NB4 (cell line): ENCODE measurements at regions not wholly inside any gene's neighbourhood (a gene's known extent, or its start where the extent isn't known, plus 50 kb on each side); places are given as distances from the start of the nearest gene placed in this dataset.

Experiments used
- DNase-seq: peaks from one replicate; pipeline ENCODE4 v3.0.0; 2010; ENCODE audit warnings: low read depth
- H3K4me3 ChIP-seq: one replicate; pipeline ENCODE4 v1.5.1; 2011; ENCODE audit warnings: mild to moderate bottlenecking, low read depth, low read length, moderate library complexity
- MYC ChIP-seq: IDR thresholded peaks from 2 replicates; pipeline ENCODE4 v1.6.1; 2011; ENCODE audit warnings: low read depth, low read length
- POLR2A ChIP-seq: IDR thresholded peaks from 2 replicates; pipeline ENCODE4 v1.6.1; 2011; ENCODE audit warnings: mild to moderate bottlenecking; ENCODE audit not compliant: insufficient read length; ENCODE audit errors: extremely low read depth
- TF ChIP-seq, protein P1 (sequence below): IDR thresholded peaks from one replicate; pipeline ENCODE4 v1.5.1; 2012; ENCODE audit warnings: low read depth, low read length
- TF ChIP-seq, protein P2 (sequence below): IDR thresholded peaks from 2 replicates; pipeline ENCODE4 v1.6.1; 2011; ENCODE audit warnings: low read depth, low read length

DNA sequence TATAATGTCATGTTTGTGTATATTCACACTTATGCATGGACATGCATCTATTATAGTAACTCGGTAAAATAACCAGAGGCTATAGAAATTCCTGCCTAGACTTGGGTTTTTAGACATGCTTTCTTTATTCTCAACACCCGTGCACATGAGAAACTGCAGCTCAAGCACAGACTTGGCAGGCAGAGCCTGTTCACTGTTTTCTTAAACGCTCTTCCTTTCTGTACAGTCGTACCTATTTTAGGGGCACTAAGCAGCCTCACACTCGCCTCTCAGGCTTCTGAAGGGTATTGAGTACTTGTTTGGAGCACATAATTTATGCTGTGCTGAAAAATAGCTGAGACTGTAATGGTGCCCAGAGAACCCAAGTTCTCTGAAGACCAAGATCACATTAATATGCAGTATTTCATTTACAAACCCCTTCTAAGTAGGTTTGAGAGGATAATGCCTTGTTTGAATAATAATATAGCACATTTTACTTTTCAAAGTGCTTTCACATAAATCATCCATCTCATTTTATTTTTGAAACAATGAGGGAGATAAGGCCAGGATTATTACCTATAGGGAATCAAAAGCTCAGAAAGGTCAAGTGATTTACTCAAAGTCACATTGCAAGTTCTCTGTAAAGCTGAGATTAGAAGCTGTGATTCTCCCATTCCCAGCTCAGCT, 429.9 kb downstream of the SPRY2 start:
- no peak for DNase-seq
- H3K4me3 ChIP-seq, result no peak overlapping the region
- TF ChIP-seq, protein P1, sequence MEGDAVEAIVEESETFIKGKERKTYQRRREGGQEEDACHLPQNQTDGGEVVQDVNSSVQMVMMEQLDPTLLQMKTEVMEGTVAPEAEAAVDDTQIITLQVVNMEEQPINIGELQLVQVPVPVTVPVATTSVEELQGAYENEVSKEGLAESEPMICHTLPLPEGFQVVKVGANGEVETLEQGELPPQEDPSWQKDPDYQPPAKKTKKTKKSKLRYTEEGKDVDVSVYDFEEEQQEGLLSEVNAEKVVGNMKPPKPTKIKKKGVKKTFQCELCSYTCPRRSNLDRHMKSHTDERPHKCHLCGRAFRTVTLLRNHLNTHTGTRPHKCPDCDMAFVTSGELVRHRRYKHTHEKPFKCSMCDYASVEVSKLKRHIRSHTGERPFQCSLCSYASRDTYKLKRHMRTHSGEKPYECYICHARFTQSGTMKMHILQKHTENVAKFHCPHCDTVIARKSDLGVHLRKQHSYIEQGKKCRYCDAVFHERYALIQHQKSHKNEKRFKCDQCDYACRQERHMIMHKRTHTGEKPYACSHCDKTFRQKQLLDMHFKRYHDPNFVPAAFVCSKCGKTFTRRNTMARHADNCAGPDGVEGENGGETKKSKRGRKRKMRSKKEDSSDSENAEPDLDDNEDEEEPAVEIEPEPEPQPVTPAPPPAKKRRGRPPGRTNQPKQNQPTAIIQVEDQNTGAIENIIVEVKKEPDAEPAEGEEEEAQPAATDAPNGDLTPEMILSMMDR, result no peak
- TF ChIP-seq, protein P2, sequence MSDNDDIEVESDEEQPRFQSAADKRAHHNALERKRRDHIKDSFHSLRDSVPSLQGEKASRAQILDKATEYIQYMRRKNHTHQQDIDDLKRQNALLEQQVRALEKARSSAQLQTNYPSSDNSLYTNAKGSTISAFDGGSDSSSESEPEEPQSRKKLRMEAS, result no peak
- TF ChIP-seq MYC (no peak), POLR2A (no peak)

DNA sequence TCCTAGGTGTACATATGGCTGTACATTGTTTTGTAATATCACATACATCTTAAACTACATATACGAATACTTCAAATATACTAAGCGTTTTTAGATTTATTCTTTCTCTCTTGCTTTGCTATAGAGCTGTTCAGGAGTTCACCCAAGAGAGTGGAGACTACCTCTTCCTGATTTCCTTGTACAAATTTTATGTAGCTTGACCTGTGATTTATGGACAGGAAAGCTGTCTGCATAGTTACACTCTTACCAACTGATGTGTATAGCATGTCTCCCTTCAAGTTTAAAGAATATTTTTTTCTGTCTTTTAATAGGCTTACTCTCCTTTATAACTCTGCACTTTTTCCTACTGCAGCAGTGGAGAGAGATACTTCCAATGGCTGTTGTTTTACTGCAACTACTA, 428.7 kb downstream of the NDFIP2 start:
- no peak for TF ChIP-seq POLR2A
- TF ChIP-seq MYC, result no peak
- TF ChIP-seq, protein P2, result no peak
- TF ChIP-seq, protein P1, result no peak
- H3K4me3 ChIP-seq, result no peak overlapping the region
- no peak for DNase-seq

DNA sequence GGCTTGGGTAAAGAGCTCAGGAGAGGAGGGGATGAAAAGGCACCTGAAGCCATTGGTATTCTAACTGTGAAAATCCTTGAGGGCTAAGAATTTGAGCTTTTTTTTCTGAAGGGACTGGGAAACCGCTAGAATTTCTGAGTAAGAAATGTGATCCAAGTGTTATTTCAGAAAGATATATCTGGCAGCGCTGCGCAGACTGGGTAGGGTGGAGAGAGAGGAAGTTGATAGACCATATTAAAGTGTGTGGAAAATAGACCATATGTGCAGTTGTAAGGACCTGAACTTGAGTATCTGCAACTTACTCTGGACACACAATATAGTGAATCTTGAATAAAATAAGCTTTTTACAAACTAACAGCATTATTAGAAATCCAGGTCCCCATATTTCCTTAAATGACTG, 427.4 kb downstream of the NDFIP2 start:
- H3K4me3 ChIP-seq, result no peak overlapping the region
- no peak for DNase-seq
- TF ChIP-seq, protein P2, result no peak
- TF ChIP-seq, protein P1, result no peak
- TF ChIP-seq MYC, result no peak
- no peak for TF ChIP-seq POLR2A

DNA sequence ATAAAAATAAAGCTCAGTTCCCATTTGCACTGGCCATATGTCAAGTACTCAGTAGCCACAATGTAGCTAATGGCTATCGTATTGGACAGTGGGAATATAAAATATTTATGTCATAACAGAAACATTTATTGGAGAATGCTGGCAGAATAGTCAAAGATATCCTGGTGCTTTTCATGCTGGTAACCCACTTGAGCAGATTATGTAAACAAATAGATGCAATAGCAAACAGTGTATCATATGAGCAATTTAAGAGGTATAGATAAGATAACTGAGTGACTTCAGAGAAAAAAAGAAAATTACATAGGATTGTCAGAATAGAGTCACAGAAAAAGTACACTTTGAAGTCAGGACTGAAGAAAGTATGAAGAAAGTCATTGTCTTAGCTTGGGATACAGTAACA, 426.6 kb downstream of the NDFIP2 start:
- DNase-seq, result no peak
- no peak overlapping the region for H3K4me3 ChIP-seq
- TF ChIP-seq POLR2A, result no peak
- TF ChIP-seq, protein P1, result no peak
- TF ChIP-seq, protein P2, result no peak

DNA sequence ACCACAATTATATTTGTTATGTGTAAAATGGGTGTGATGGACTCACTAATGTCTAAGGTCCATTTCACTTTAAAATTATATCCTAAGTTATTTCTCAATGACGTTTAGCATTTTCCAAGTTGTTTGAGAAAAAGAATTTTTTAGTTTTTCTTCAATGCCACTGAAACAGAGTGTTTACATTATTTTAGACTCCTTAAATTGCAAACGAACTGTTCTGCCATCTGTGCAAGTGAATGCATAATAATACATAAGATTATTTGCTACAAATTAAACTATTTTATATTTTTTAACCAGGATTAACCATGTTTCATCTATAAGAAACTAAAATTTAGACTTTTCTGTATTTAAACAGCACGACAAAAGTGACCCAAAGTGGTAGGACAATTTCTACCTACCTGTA, 425.4 kb downstream of the NDFIP2 start:
- TF ChIP-seq, protein P1, result no peak
- no peak for TF ChIP-seq POLR2A
- TF ChIP-seq, protein P2, result no peak
- no peak for TF ChIP-seq MYC
- no peak for DNase-seq
- H3K4me3 ChIP-seq, result no peak overlapping the region
